ENCODE measurements at regions not wholly inside any gene's neighbourhood (a gene's known extent, or its start where the extent isn't known, plus 50 kb on each side); places are given as distances from the start of the nearest gene placed in this dataset.

DNA sequence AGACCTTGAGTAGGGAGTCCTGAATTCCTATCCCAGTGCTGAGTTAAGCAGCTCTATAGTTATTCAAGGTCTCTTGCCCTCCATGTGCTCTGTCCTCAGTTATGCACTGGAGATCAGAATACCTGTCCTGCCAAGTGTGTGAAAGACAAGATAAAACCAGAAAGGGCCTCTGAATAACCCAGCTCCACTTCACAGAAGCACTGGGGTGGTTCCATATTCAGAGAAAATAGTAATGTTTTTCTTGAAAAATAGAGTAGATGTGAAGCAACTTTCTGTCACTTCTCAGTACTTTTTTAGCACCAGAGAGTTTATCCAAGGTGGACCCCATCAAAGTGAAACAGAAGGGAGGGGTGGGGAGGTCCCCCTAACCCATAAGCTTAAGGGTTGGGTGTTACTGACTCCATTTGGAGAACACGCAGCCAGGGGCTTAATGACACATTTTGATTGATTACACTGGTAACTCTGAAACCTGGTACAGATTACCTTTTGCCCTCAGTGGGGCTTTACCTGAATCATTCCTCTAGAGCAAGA, 509.8 kb upstream of the JARID2 start:
- TF ChIP-seq, protein P1, sequence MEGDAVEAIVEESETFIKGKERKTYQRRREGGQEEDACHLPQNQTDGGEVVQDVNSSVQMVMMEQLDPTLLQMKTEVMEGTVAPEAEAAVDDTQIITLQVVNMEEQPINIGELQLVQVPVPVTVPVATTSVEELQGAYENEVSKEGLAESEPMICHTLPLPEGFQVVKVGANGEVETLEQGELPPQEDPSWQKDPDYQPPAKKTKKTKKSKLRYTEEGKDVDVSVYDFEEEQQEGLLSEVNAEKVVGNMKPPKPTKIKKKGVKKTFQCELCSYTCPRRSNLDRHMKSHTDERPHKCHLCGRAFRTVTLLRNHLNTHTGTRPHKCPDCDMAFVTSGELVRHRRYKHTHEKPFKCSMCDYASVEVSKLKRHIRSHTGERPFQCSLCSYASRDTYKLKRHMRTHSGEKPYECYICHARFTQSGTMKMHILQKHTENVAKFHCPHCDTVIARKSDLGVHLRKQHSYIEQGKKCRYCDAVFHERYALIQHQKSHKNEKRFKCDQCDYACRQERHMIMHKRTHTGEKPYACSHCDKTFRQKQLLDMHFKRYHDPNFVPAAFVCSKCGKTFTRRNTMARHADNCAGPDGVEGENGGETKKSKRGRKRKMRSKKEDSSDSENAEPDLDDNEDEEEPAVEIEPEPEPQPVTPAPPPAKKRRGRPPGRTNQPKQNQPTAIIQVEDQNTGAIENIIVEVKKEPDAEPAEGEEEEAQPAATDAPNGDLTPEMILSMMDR (conservative IDR thresholded peaks at IDR 0.05; ENCODE audit: low read length) = no peak
- no peak for TF ChIP-seq EZH2phosphoT487 (IDR thresholded peaks at IDR 0.05; ENCODE audit: borderline replicate concordance, low read depth, low read length)
